WTC11 (cell line): ENCODE measurements at regions not wholly inside any gene's neighbourhood (a gene's known extent, or its start where the extent isn't known, plus 50 kb on each side); places are given as distances from the start of the nearest gene placed in this dataset.

ENCODE experiments used
- CREM ChIP-seq: sonication (generic); formaldehyde crosslinking; IDR thresholded peaks from 2 replicates; pipeline ENCODE4 v1.8.1; 2022; ENCODE audit warnings: mild to moderate bottlenecking, missing genetic modification reagents, moderate library complexity
- MYBL2 ChIP-seq: sonication (generic); formaldehyde crosslinking; IDR thresholded peaks from 2 replicates; pipeline ENCODE4 v1.8.1; 2023; ENCODE audit warnings: mild to moderate bottlenecking, moderate library complexity, missing genetic modification reagents
- NR2C2 ChIP-seq: sonication (generic); formaldehyde crosslinking; IDR thresholded peaks from 2 replicates; pipeline ENCODE4 v1.8.0; 2022; ENCODE audit warnings: mild to moderate bottlenecking, missing genetic modification reagents
- RELA ChIP-seq: sonication (generic); formaldehyde crosslinking; IDR thresholded peaks from 2 replicates; pipeline ENCODE4 v1.8.1; 2022; ENCODE audit warnings: missing genetic modification reagents, mild to moderate bottlenecking, borderline replicate concordance
- ZNF138 ChIP-seq: sonication (generic); formaldehyde crosslinking; conservative IDR thresholded peaks from 2 replicates; pipeline ENCODE4 v1.8.1; 2022; ENCODE audit warnings: mild to moderate bottlenecking, moderate library complexity, missing genetic modification reagents
- TF ChIP-seq, protein P1 (sequence below): fragments of 200-600 bp; IDR thresholded peaks from 2 replicates; pipeline ENCODE4 v1.8.0; 2022; ENCODE audit warnings: antibody characterized with exemption
- TF ChIP-seq, protein P2 (sequence below): sonication (generic); formaldehyde crosslinking; IDR thresholded peaks from 2 replicates; pipeline ENCODE4 v1.8.1; 2022; ENCODE audit warnings: missing genetic modification reagents, borderline replicate concordance
- TF ChIP-seq, protein P3 (sequence below): fragments of 250-450 bp; sonication (Bioruptor Pico); conservative IDR thresholded peaks from 2 replicates; pipeline ENCODE4 v1.9.0; 2021; ENCODE audit warnings: mild to moderate bottlenecking
- TF ChIP-seq, protein P4 (sequence below): sonication (generic); formaldehyde crosslinking; IDR thresholded peaks from 2 replicates; pipeline ENCODE4 v1.8.0; 2022; ENCODE audit warnings: missing genetic modification reagents

DNA sequence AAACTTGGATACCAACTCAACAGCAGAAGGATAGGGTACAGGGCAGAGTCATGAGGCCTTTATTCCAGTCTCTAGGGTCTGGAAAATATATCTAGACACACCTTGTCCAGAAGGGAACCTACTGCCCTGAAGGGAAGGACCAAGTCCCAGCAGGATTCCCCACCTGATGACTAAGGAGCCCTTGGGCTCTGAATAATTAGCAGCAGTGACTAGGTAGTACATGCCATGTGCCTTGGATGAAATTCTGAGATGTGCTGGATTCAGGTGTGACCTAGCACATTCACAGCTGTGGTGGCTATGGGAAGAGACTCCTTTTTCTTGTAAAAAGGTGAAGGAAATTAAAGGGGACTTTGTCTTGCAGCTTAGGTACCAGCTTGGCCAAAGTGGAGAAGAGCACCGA is 364.3 kb upstream of the PTCHD4 start:
- TF ChIP-seq NR2C2 (CRISPR knock-in tag) (no peak), CREM (CRISPR knock-in tag) (no peak), RELA (CRISPR knock-in tag) (no peak), MYBL2 (no peak), ZNF138 (CRISPR knock-in tag) (no peak)
- TF ChIP-seq, protein P1, sequence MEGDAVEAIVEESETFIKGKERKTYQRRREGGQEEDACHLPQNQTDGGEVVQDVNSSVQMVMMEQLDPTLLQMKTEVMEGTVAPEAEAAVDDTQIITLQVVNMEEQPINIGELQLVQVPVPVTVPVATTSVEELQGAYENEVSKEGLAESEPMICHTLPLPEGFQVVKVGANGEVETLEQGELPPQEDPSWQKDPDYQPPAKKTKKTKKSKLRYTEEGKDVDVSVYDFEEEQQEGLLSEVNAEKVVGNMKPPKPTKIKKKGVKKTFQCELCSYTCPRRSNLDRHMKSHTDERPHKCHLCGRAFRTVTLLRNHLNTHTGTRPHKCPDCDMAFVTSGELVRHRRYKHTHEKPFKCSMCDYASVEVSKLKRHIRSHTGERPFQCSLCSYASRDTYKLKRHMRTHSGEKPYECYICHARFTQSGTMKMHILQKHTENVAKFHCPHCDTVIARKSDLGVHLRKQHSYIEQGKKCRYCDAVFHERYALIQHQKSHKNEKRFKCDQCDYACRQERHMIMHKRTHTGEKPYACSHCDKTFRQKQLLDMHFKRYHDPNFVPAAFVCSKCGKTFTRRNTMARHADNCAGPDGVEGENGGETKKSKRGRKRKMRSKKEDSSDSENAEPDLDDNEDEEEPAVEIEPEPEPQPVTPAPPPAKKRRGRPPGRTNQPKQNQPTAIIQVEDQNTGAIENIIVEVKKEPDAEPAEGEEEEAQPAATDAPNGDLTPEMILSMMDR: no peak
- TF ChIP-seq, protein P2, sequence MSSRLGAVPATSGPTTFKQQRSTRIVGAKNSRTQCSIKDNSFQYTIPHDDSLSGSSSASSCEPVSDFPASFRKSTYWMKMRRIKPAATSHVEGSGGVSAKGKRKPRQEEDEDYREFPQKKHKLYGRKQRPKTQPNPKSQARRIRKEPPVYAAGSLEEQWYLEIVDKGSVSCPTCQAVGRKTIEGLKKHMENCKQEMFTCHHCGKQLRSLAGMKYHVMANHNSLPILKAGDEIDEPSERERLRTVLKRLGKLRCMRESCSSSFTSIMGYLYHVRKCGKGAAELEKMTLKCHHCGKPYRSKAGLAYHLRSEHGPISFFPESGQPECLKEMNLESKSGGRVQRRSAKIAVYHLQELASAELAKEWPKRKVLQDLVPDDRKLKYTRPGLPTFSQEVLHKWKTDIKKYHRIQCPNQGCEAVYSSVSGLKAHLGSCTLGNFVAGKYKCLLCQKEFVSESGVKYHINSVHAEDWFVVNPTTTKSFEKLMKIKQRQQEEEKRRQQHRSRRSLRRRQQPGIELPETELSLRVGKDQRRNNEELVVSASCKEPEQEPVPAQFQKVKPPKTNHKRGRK: no peak
- TF ChIP-seq, protein P3, sequence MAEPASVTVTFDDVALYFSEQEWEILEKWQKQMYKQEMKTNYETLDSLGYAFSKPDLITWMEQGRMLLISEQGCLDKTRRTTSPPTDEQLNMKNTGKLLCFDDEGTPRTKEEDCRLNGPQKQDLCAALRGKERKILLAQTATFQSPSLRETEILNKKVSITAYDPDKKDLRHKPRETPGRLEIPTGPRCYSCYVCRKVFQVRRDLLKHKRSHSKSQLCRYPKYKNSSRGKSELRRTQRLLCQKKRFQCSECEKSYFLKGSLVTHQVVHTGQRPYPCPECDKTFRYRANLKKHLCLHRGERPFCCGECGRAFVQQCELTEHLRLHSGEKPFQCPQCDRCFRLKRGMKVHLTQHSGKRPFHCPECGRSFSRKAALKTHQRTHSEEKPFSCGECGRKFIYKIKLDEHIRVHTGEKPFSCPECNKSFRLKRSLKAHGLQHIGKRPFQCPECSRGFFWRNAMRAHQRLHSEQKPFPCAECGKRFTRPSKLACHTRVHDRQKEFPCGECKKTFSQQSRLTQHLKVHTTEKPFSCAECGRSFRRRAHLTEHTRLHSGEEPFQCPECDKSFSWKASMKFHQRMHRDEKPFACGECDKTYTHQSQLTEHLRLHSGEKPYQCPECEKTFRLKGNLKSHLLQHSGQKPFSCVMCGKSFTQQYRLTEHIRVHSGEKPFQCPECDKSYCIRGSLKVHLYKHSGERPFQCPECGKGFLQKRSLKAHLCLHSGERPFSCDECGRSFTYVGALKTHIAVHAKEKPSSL (CRISPR knock-in tag): no peak
- TF ChIP-seq, protein P4, sequence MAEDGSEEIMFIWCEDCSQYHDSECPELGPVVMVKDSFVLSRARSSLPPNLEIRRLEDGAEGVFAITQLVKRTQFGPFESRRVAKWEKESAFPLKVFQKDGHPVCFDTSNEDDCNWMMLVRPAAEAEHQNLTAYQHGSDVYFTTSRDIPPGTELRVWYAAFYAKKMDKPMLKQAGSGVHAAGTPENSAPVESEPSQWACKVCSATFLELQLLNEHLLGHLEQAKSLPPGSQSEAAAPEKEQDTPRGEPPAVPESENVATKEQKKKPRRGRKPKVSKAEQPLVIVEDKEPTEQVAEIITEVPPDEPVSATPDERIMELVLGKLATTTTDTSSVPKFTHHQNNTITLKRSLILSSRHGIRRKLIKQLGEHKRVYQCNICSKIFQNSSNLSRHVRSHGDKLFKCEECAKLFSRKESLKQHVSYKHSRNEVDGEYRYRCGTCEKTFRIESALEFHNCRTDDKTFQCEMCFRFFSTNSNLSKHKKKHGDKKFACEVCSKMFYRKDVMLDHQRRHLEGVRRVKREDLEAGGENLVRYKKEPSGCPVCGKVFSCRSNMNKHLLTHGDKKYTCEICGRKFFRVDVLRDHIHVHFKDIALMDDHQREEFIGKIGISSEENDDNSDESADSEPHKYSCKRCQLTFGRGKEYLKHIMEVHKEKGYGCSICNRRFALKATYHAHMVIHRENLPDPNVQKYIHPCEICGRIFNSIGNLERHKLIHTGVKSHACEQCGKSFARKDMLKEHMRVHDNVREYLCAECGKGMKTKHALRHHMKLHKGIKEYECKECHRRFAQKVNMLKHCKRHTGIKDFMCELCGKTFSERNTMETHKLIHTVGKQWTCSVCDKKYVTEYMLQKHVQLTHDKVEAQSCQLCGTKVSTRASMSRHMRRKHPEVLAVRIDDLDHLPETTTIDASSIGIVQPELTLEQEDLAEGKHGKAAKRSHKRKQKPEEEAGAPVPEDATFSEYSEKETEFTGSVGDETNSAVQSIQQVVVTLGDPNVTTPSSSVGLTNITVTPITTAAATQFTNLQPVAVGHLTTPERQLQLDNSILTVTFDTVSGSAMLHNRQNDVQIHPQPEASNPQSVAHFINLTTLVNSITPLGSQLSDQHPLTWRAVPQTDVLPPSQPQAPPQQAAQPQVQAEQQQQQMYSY: no peak
